NCI-H2196 treated with DMSO at 0.1 percent for 48 hours (cell line): ENCODE measurements at regions not wholly inside any gene's neighbourhood (a gene's known extent, or its start where the extent isn't known, plus 50 kb on each side); places are given as distances from the start of the nearest gene placed in this dataset.
"Not testable (repeated sequence)": the region's sequence is repeated elsewhere in the genome, so short reads cannot be mapped to it uniquely, and the experiment has no call there.

ENCODE experiments used
- DNase-seq: peaks from one replicate; lab custom pipeline; 2025; ENCODE audit not compliant: unreplicated experiment; lab: John Stamatoyannopoulos, UW

GRCh38 chr16:87207509-87207908 is 109.7 kb downstream of the C16orf95 start:
- no peak for DNase-seq

GRCh38 chr16:87207965-87208364 is 109.2 kb downstream of the C16orf95 start:
- no peak for DNase-seq

DNA sequence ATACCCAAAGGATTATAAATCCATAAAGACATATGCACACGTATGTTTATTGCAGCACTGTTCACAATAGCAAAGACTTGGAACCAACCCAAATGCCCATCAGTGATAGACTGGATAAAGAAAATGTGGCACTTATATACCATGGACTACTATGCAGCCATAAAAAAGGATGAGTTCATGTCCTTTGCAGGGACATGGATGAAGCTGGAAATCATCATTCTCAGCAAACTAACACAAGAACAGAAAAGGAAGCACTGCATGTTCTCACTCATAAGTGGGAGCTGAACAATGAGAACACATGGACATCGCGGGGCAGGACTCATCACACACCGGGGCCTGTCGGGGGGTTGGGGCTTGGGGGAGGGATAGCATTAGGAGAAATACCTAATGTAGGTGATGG is 108.2 kb downstream of the C16orf95 start:
- not testable (repeated sequence) for DNase-seq

GRCh38 chr16:87209808-87210512 is 107.2 kb downstream of the C16orf95 start:
- DNase-seq = no peak

DNA sequence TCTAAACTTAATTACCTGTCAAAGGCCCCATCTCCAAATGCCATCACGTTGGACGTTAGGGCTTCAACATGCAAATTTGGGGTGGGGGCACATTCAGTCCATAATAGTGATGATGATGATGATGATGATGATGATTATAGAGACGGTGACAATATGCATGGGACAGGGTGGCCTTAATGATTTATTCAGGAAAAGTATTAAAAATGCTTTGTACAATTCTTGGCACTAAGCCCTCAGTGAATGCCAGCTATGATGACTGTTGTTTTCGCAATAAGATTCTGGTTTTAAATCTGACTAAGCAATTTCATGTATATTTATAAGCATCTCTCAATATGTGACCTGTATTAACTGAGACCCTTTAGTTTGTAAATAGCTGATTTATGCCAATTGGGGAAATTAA is 106.3 kb downstream of the C16orf95 start:
- DNase-seq = no peak

GRCh38 chr16:87212026-87212425 is 105.2 kb downstream of the C16orf95 start:
- no peak for DNase-seq

DNA sequence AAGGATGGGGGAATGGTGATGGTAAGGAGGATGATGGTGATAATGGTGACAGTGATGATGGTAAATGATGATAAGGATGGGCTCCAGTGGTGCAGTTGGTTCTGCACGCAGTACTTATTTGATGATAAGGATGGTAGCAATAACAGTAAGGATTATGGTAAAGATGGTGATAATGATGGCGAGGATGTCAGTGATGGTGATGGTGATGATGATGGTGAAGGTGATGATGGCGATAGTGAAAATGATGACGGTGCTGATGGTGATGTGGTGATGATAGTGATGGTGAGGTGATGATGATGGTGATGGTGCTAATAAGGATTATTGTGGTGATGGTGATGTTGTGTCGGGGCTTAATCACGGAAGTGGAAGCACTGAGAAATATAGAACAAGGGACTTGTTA is 103.7 kb downstream of the C16orf95 start:
- DNase-seq = no peak

- no peak for DNase-seq
Observed at GRCh38 chr16:87216148-87216840, 100.9 kb downstream of the C16orf95 start.

GRCh38 chr16:87216841-87217275 is 100.3 kb downstream of the C16orf95 start:
- DNase-seq = no peak

DNA sequence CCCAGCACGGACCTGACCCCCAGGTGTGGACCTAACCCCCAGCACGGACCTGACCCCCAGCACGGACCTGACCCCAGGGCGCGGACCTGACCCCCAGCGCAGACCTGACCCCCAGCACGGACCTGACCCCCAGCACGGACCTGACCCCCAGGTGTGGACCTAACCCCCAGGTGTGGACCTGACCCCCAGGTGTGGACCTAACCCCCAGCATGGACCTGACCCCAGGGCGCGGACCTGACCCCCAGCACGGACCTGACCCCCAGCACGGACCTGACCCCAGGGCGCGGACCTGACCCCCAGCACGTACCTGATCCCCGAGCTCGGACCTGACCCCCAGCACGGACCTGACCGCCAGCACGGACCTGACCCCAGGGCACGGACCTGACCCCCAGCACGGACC is 99.4 kb downstream of the C16orf95 start:
- DNase-seq = not testable (repeated sequence)

DNA sequence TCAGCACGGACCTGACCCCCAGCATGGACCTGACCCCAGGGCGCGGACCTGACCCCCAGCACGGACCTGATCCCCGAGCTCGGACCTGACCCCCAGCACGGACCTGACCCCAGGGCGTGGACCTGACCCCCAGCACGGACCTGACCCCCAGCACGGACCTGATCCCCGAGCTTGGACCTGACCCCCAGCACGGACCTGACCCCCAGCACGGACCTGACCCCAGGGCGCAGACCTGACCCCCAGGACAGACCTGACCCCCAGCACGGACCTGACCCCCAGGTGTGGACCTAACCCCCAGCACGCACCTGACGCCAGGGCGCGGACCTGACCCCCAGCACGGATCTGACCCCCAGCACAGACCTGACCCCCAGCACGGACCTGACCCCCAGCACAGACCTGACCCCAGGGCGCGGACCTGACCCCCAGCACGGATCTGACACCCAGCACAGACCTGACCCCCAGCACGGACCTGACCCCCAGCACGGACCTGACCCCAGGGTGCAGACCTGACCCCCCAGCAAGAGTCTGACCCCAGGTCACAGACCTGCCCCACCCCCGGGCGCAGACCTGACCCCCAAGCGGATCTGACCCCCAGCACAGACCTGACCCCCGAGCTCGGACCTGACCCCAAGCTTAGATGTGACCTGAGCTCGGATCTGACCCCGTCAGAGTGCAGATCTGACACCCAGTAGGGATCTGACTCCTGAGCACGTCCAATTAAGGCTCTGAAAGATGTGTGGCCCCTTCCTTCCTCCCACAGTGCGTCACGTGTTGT is 98.7 kb downstream of the C16orf95 start:
- no peak for DNase-seq

- DNase-seq = no peak
Observed at GRCh38 chr16:87219287-87219909, 97.8 kb downstream of the C16orf95 start.

GRCh38 chr16:87221633-87222032 is 95.6 kb downstream of the C16orf95 start:
- no peak for DNase-seq

DNA sequence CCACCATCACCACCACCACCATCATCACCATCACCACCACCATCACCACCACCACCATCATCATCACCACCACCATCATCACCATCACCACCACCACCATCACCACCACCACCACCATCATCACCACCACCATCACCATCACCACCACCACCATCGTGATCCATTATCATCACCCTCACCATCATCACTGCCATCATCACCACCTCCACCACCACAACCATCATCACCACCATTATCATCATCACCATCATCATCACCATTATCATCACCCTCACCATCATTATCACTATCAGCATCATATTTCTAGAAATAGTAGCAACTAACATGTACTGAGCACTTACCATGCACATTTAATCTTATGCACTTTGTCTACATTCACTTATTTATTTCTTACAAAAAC is 94.9 kb downstream of the C16orf95 start:
- no peak for DNase-seq

DNA sequence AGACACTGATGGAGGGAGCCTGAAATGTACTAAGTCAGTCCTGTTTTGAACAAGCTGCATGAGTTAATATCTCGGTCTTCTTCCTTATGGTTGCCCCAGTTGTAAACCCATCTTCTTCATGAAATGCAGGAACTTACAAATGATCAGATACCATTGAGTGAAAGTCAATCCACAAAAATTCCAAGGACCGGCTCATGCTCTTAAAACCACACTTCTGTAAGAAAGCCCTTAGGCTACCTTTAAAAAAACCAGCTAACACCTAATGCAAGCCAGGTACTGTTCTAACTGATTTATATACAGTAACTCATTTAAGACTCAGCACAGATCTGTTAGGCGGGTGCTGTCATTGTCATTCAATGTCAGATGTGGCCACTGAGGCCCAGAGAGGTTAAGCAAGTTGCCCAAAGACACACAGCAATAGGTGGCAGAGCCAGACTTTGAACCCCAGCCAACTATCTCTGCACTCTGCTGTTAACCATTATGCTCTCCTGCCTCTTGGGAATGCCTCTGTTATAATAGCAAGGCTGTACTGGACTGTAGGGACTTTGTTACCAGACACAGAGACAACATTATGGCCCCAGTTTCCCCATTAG is 93.4 kb downstream of the C16orf95 start:
- DNase-seq = no peak

DNA sequence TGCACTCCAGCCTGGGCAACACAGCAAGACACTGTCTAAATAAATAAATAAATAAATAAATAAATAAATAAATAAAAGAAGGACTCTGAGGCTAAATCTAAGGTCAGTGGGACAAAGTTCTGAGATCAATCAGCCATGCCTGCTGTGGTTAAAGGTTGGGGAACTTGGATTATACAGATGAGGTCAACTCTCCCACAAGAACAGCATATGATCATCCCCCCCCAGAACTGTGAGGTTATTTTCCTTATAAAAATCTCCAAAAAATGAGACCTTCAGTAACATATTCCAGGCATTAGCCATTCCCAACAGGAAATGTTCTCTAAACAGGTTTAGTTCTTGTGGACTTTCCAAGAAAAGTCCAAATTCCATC is 90.3 kb downstream of the C16orf95 start:
- DNase-seq = no peak

DNA sequence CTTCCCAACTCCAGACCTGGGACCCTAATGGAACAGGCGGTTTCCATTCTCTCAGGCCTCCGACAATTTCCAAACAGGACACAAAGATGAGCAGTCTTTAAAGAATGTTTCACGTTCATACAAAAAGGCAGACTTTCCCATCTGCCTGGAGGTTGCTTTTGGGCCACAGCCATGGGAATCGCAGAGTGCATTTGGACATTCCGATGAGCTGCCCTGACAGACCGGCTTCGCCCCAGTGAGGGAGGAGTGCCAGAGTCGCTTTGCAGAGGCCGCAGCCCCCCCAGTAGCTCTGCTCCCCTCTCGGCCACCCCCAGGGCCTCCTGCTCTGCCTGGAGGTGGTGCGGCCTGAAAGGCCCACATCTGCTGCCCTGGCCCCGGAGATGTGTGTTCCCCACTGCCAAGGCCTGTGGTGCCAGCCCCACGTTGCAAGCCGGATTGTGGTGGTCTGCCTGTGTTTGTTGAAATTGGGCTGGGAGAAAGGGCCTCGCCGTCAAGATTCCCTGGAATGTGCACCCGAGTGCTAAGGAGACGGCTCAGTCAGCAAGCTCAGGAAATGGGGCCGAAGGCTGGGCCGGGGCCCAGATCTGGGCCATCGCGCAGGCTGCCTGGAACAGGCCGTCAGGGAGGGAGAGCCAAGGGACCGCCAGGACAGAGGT is 89.8 kb downstream of the C16orf95 start:
- no peak for DNase-seq

DNA sequence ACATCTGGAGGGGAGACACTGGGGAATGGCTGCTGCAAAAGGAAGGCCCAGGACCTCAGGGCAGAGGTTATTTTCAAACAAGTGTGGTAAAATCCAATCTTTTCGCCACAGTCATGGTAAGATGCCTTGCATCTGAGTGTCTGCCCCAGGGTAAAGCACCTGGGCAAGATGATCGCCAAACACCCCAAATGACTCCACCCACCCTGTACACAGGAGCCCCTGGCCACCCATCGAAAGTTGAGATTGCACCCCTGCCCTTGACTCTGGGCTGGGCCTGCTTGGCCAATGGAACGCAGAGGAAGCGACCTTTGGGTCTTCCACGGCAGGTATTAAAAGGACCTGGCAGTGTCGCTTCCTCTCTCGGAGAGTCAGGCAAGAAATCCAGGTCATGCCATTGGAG is 88.8 kb downstream of the C16orf95 start:
- no peak for DNase-seq

- no peak for DNase-seq
Observed at GRCh38 chr16:87229230-87230188, 87.7 kb downstream of the C16orf95 start.
